A549 (cell line): ENCODE measurements at regions not wholly inside any gene's neighbourhood (a gene's known extent, or its start where the extent isn't known, plus 50 kb on each side); places are given as distances from the start of the nearest gene placed in this dataset.

Source experiments
- CHD2 ChIP-seq: fragments of 150-350 bp; IDR thresholded peaks from 2 replicates; pipeline ENCODE4 v1.6.1; 2014; ENCODE audit warnings: low read length; ENCODE audit not compliant: partially characterized antibody
- CTCF ChIP-seq: fragments of >200 bp; sonication (Bioruptor Twin); formaldehyde crosslinking; IDR thresholded peaks from 3 replicates; pipeline ENCODE4 v1.5.1; 2016
- POLR2A ChIP-seq: IDR thresholded peaks from 2 replicates; pipeline ENCODE4 v1.6.1; 2012; ENCODE audit warnings: mild to moderate bottlenecking, low read length
- TFCP2L1 ChIP-seq: fragments of 250-450 bp; sonication (Bioruptor Pico); IDR thresholded peaks from 2 replicates; pipeline ENCODE4 v1.5.0; 2021; ENCODE audit warnings: mild to moderate bottlenecking
- ZFP36 ChIP-seq: fragments of 450-650 bp; IDR thresholded peaks from 2 replicates; pipeline ENCODE4 v1.6.1; 2014; ENCODE audit warnings: borderline replicate concordance; ENCODE audit not compliant: partially characterized antibody

GRCh38 chr7:26988836-26989374 is 106.9 kb downstream of the HOXA1 start:
- TF ChIP-seq CTCF (no peak), POLR2A (no peak), ZFP36 (no peak), CHD2 (no peak), TFCP2L1 (CRISPR knock-in tag) (no peak)
